MM.1S (cell line): ENCODE measurements at regions not wholly inside any gene's neighbourhood (a gene's known extent, or its start where the extent isn't known, plus 50 kb on each side); places are given as distances from the start of the nearest gene placed in this dataset.

Source experiments
- DNase-seq: peaks from one replicate; pipeline ENCODE4 v3.0.0-alpha.2; 2015
- H2AFZ ChIP-seq: fragments of 300-600 bp; sonication (generic); 2 replicates; pipeline ENCODE4 v1.6.0; 2016; ENCODE audit warnings: antibody characterized with exemption, low read length
- H3F3A ChIP-seq: fragments of 300-600 bp; sonication (generic); 2 replicates; pipeline ENCODE4 v1.6.1; 2016; ENCODE audit warnings: mild to moderate bottlenecking, antibody characterized with exemption, low read length, moderate library complexity, mixed read lengths; ENCODE audit not compliant: insufficient read depth
- H3K27ac ChIP-seq: fragments of 300-600 bp; sonication (generic); 2 replicates; pipeline ENCODE4 v1.5.1; 2016; ENCODE audit warnings: mild to moderate bottlenecking, low read length
- H3K27me3 ChIP-seq: fragments of 300-600 bp; sonication (generic); replicated peaks from 2 replicates; pipeline ENCODE4 v1.6.0; 2016; ENCODE audit warnings: low read length; ENCODE audit not compliant: insufficient read depth
- H3K36me3 ChIP-seq: fragments of 300-600 bp; sonication (generic); replicated peaks from 2 replicates; pipeline ENCODE4 v1.6.1; 2016; ENCODE audit warnings: mild to moderate bottlenecking, low read length, mixed read lengths; ENCODE audit not compliant: insufficient read depth
- H3K4me1 ChIP-seq: fragments of 300-600 bp; sonication (generic); 2 replicates; pipeline ENCODE4 v1.6.1; 2016; ENCODE audit warnings: low read length, mixed read lengths
- H3K4me2 ChIP-seq: fragments of 300-600 bp; sonication (generic); 2 replicates; pipeline ENCODE4 v1.6.0; 2016; ENCODE audit warnings: low read depth, low read length
- H3K4me3 ChIP-seq: fragments of 300-600 bp; sonication (generic); 2 replicates; pipeline ENCODE4 v1.5.1; 2016; ENCODE audit warnings: low read length, mixed read lengths
- H3K79me2 ChIP-seq: fragments of 300-600 bp; sonication (generic); 2 replicates; pipeline ENCODE4 v1.6.1; 2016; ENCODE audit warnings: mixed run types, low read length, mixed read lengths
- H3K9ac ChIP-seq: fragments of 300-600 bp; sonication (generic); 2 replicates; pipeline ENCODE4 v1.6.1; 2016; ENCODE audit warnings: low read length, mixed read lengths
- H3K9me2 ChIP-seq: fragments of 300-600 bp; sonication (generic); replicated peaks from 2 replicates; pipeline ENCODE4 v1.6.1; 2016; ENCODE audit warnings: mild to moderate bottlenecking, low read length, mixed read lengths; ENCODE audit not compliant: insufficient read depth
- H3K9me3 ChIP-seq: fragments of 300-600 bp; sonication (generic); replicated peaks from 2 replicates; pipeline ENCODE4 v1.6.1; 2016; ENCODE audit warnings: mild to moderate bottlenecking, low read length, mixed read lengths; ENCODE audit not compliant: insufficient read depth
- H4K20me1 ChIP-seq: fragments of 300-600 bp; sonication (generic); 2 replicates; pipeline ENCODE4 v1.6.1; 2016; ENCODE audit warnings: mild to moderate bottlenecking, low read length, moderate library complexity, mixed read lengths; ENCODE audit not compliant: insufficient read depth
- EZH2 ChIP-seq: fragments of 300-600 bp; sonication (generic); optimal IDR thresholded peaks from 2 replicates; pipeline ENCODE3; 2017; ENCODE audit warnings: low read depth, mild to moderate bottlenecking, antibody characterized with exemption, low read length, mixed read lengths
- EZH2phosphoT487 ChIP-seq: fragments of 300-600 bp; sonication (generic); IDR thresholded peaks from 2 replicates; pipeline ENCODE4 v1.6.1; 2018; ENCODE audit warnings: antibody characterized with exemption, low read length
- TF ChIP-seq, protein P1 (sequence below): fragments of 300-600 bp; sonication (generic); IDR thresholded peaks from 2 replicates; pipeline ENCODE4 v1.5.1; 2016; ENCODE audit warnings: antibody characterized with exemption, low read length, mixed read lengths

GRCh38 chr13:88051746-88052482 lies 380.7 kb downstream of the SLITRK5 start:
- Histone ChIP-seq H3K9me2 (no peaks in the 10 kb centered on the region), H4K20me1 (no peaks in the 10 kb centered on the region), H3F3A (no peaks in the 10 kb centered on the region), H3K36me3 (no peaks in the 10 kb centered on the region), H3K4me2 (no peak overlapping the region), H3K4me1 (no peaks in the 10 kb centered on the region), H3K27me3 (no peaks in the 10 kb centered on the region), H3K27ac (no peak overlapping the region), H2AFZ (no peak overlapping the region), H3K9ac (no peak overlapping the region), H3K4me3 (no peak overlapping the region), H3K79me2 (no peaks in the 10 kb centered on the region), H3K9me3 (no peaks in the 10 kb centered on the region)
- TF ChIP-seq, protein P1, sequence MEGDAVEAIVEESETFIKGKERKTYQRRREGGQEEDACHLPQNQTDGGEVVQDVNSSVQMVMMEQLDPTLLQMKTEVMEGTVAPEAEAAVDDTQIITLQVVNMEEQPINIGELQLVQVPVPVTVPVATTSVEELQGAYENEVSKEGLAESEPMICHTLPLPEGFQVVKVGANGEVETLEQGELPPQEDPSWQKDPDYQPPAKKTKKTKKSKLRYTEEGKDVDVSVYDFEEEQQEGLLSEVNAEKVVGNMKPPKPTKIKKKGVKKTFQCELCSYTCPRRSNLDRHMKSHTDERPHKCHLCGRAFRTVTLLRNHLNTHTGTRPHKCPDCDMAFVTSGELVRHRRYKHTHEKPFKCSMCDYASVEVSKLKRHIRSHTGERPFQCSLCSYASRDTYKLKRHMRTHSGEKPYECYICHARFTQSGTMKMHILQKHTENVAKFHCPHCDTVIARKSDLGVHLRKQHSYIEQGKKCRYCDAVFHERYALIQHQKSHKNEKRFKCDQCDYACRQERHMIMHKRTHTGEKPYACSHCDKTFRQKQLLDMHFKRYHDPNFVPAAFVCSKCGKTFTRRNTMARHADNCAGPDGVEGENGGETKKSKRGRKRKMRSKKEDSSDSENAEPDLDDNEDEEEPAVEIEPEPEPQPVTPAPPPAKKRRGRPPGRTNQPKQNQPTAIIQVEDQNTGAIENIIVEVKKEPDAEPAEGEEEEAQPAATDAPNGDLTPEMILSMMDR, result no peak
- TF ChIP-seq EZH2 (no peak), EZH2phosphoT487 (no peak)
- no peak for DNase-seq

DNA sequence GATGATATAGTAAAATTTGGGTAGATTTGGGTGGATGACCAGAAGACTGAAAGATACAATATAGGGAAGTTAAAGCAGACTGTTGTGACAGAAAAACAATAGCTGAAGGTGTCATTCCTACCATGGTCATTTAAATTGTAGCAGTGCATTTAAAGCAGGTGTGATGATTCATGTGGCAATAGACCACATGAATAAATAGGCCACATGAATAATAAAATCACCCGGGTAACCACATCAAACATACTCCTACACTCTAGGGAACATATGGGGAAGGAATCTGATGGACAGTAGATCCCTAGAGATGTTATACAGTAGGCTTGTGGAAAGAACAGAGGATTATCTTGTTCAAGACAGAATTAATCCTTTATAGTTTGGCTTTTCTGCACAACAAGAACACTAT lies 392.6 kb downstream of the SLITRK5 start:
- no peak overlapping the region for H3K9ac ChIP-seq
- no peak overlapping the region for H2AFZ ChIP-seq
- H3K4me3 ChIP-seq, result no peak overlapping the region
- no peaks in the 10 kb centered on the region for H4K20me1 ChIP-seq
- H3K9me2 ChIP-seq, result no peaks in the 10 kb centered on the region
- H3K36me3 ChIP-seq, result no peaks in the 10 kb centered on the region
- no peaks in the 10 kb centered on the region for H3F3A ChIP-seq
- no peak overlapping the region for H3K4me2 ChIP-seq
- no peaks in the 10 kb centered on the region for H3K9me3 ChIP-seq
- TF ChIP-seq, protein P1, result no peak
- H3K79me2 ChIP-seq, result no peaks in the 10 kb centered on the region
- H3K27me3 ChIP-seq, result no peaks in the 10 kb centered on the region
- no peak overlapping the region for H3K27ac ChIP-seq
- DNase-seq, result no peak
- no peaks in the 10 kb centered on the region for H3K4me1 ChIP-seq

DNA sequence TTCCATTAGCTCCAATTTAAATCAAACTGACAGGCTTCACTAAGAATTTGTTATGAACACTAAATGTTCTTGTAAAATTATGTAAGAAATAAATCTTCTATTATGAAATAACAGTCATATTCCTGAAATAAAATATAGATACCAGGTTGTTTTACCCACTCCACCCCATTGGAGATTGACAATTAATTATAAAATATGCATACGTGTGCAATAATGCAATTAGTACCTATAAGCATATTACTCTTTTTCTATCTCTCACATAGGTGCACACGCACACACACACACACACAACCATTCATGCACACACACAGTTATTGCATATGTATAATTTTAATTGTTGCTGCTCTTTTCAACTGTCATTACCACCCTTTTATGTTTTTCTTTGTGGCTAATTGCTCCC lies 395.7 kb downstream of the SLITRK5 start:
- H3K4me1 ChIP-seq, result no peaks in the 10 kb centered on the region
- TF ChIP-seq, protein P1, result no peak
- no peak for TF ChIP-seq EZH2
- TF ChIP-seq EZH2phosphoT487, result no peak
- H3K27me3 ChIP-seq, result no peaks in the 10 kb centered on the region
- no peak overlapping the region for H2AFZ ChIP-seq
- H3K79me2 ChIP-seq, result no peaks in the 10 kb centered on the region
- no peaks in the 10 kb centered on the region for H3K9me3 ChIP-seq
- H3K9me2 ChIP-seq, result no peaks in the 10 kb centered on the region
- no peaks in the 10 kb centered on the region for H4K20me1 ChIP-seq
- H3F3A ChIP-seq, result no peaks in the 10 kb centered on the region
- H3K9ac ChIP-seq, result no peak overlapping the region
- no peak overlapping the region for H3K27ac ChIP-seq
- no peak overlapping the region for H3K4me2 ChIP-seq
- no peak for DNase-seq
- H3K36me3 ChIP-seq, result no peaks in the 10 kb centered on the region
- H3K4me3 ChIP-seq, result no peak overlapping the region
